ENCODE measurements at regions not wholly inside any gene's neighbourhood (a gene's known extent, or its start where the extent isn't known, plus 50 kb on each side); places are given as distances from the start of the nearest gene placed in this dataset.
"Not testable (repeated sequence)": the region's sequence is repeated elsewhere in the genome, so short reads cannot be mapped to it uniquely, and the experiment has no call there.

GRCh38 chr11:97009613-97010012 is 619.8 kb downstream of the JRKL start:
- H3K27ac Mint-ChIP-seq: no peak overlapping the region

GRCh38 chr11:97010997-97011396 is 621.2 kb downstream of the JRKL start:
- H3K4me3 Mint-ChIP-seq; H3K4me1 Mint-ChIP-seq; H3K27me3 Mint-ChIP-seq; H3K9me3 Mint-ChIP-seq; ATAC-seq (replicated peaks); H3K27ac Mint-ChIP-seq; H3K36me3 Mint-ChIP-seq (ENCODE audit: low read depth): not testable (repeated sequence)

More at GRCh38 chr11:97009613-97010012, 619.8 kb downstream of the JRKL start:
- Mint-ChIP-seq H3K4me1 (no peaks in the 10 kb centered on the region), H3K27me3 (no peaks in the 10 kb centered on the region), H3K9me3 (no peaks in the 10 kb centered on the region), H3K4me3 (no peak overlapping the region), H3K36me3 (ENCODE audit: low read depth) (no peaks in the 10 kb centered on the region)
- ATAC-seq (replicated peaks): no peak

DNA sequence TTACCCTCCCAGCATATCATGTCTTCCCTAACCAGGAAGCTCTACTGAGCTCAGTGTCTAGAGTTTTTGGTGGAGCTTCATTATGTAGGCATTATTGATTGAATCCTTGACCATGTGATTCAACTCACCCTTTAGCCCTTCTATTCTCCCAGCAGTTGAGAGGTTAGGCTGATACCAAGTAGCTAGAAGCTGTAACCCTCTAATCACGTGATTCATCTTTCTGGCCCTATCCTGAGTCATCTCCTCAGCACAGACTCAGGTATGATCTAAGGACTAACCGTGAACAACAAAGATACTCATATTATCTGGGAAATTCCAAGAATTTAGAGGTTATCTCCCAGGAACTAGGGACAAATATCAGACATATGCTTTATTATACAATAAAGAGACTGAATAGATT is 625.5 kb downstream of the JRKL start:
- no peak for ATAC-seq (replicated peaks)
- H3K4me1 Mint-ChIP-seq: no peaks in the 10 kb centered on the region
- H3K36me3 Mint-ChIP-seq (ENCODE audit: low read depth): no peaks in the 10 kb centered on the region
- H3K4me3 Mint-ChIP-seq: no peak overlapping the region
- H3K9me3 Mint-ChIP-seq: peaks cover 3% of the 10 kb centered on the region
- H3K27me3 Mint-ChIP-seq: no peaks in the 10 kb centered on the region
- H3K27ac Mint-ChIP-seq: no peak overlapping the region

DNA sequence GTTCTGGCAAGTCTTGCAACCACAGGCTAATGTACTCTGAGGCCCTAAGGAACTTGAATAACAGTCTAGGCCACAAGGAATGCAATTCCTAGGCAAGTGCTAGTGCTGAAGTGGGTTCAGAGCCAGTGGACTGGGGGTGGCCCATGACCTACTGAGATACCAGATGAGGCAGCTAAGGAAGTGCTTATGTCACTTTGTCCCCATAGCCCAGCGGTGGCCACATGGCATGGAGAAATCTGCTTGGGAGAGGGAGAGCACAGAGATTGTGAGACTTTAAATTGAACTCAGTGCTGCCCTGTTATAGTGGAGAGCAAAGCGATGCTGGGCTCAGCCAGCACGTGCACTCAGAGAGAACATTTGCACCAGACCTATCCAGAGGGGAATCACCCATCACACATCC is 629.5 kb downstream of the JRKL start:
- Mint-ChIP-seq H3K36me3 (ENCODE audit: low read depth) (no peaks in the 10 kb centered on the region), H3K4me1 (no peaks in the 10 kb centered on the region), H3K9me3 (peaks cover 3% of the 10 kb centered on the region), H3K27ac (no peak overlapping the region), H3K4me3 (no peak overlapping the region), H3K27me3 (no peaks in the 10 kb centered on the region)
- ATAC-seq (replicated peaks): no peak

- no peak for ATAC-seq (replicated peaks)
- no peaks in the 10 kb centered on the region for H3K27me3 Mint-ChIP-seq
- no peaks in the 10 kb centered on the region for H3K4me1 Mint-ChIP-seq
- no peak overlapping the region for H3K4me3 Mint-ChIP-seq
- H3K36me3 Mint-ChIP-seq (ENCODE audit: low read depth): no peaks in the 10 kb centered on the region
- no peak overlapping the region for H3K27ac Mint-ChIP-seq
- H3K9me3 Mint-ChIP-seq: peaks cover 3% of the 10 kb centered on the region
These were observed 629.9 kb downstream of the JRKL start for GRCh38 chr11:97019754-97020153.

DNA sequence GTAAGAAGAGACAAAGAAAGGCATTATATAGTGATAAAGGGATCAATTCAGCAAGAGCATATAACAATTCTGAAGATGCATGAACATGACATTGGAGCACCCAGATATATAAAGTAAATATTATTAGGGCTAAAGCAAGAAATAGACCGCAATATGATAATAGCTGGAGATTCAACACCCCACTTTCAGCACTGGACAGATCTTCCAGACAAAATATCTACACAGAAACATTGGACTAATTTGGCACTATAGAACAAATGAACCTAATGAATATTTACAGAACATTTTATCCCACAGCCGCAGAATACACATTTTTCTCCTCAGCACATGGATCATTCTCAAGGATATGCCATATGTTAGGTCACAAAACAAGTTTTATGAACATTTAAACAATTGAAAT is 633.1 kb downstream of the JRKL start:
- Mint-ChIP-seq H3K4me3 (no peak overlapping the region), H3K27ac (no peak overlapping the region), H3K36me3 (ENCODE audit: low read depth) (no peaks in the 10 kb centered on the region), H3K27me3 (no peaks in the 10 kb centered on the region), H3K4me1 (no peaks in the 10 kb centered on the region), H3K9me3 (peaks cover 7% of the 10 kb centered on the region)
- no peak for ATAC-seq (replicated peaks)

DNA sequence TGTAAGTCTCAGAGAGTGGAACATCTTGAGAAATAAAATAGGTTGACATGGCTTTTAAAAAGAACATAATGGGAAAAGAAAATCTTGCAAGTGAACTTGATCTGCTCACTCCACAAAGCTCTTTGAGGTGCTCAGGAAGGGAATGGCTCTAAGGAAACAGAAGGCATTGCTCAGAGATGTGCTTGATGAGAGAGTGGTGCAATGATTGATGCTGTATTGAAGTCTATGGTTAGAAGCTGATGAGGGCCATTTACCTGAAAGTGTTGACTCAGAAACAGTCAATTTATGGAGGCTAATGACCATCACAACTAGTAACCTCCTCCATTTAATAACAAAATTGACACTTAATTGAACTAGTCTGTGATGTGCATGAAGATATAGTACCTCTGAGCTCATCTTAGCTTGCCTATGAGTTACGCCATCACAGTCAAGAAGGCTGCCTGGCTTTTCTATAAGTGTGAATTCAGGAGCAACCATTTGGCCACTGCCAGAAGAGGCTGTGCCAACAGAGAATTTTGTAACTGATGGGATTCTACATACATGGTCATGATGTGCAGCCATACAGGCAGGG is 639.1 kb downstream of the JRKL start:
- Mint-ChIP-seq H3K27ac (no peak overlapping the region), H3K36me3 (ENCODE audit: low read depth) (no peaks in the 10 kb centered on the region), H3K9me3 (peaks cover 10% of the 10 kb centered on the region), H3K27me3 (no peaks in the 10 kb centered on the region), H3K4me3 (no peak overlapping the region), H3K4me1 (no peaks in the 10 kb centered on the region)
- ATAC-seq (replicated peaks): no peak

- H3K27me3 Mint-ChIP-seq: no peaks in the 10 kb centered on the region
- H3K4me1 Mint-ChIP-seq: no peaks in the 10 kb centered on the region
- H3K27ac Mint-ChIP-seq: no peak overlapping the region
- ATAC-seq (replicated peaks): no peak
- peaks cover 5% of the 10 kb centered on the region for H3K9me3 Mint-ChIP-seq
- no peak overlapping the region for H3K4me3 Mint-ChIP-seq
- no peaks in the 10 kb centered on the region for H3K36me3 Mint-ChIP-seq (ENCODE audit: low read depth)
These were observed 643.4 kb downstream of the JRKL start for GRCh38 chr11:97033178-97033577.

- ATAC-seq (replicated peaks): no peak
- H3K9me3 Mint-ChIP-seq: no peaks in the 10 kb centered on the region
- H3K27ac Mint-ChIP-seq: no peak overlapping the region
- H3K4me1 Mint-ChIP-seq: no peaks in the 10 kb centered on the region
- no peaks in the 10 kb centered on the region for H3K36me3 Mint-ChIP-seq (ENCODE audit: low read depth)
- H3K27me3 Mint-ChIP-seq: no peaks in the 10 kb centered on the region
- no peak overlapping the region for H3K4me3 Mint-ChIP-seq
These were observed 658.7 kb downstream of the JRKL start for GRCh38 chr11:97048481-97048880.

GRCh38 chr11:97060184-97060583 is 670.4 kb downstream of the JRKL start:
- no peak overlapping the region for H3K27ac Mint-ChIP-seq
- H3K4me1 Mint-ChIP-seq: no peaks in the 10 kb centered on the region
- no peak for ATAC-seq (replicated peaks)

DNA sequence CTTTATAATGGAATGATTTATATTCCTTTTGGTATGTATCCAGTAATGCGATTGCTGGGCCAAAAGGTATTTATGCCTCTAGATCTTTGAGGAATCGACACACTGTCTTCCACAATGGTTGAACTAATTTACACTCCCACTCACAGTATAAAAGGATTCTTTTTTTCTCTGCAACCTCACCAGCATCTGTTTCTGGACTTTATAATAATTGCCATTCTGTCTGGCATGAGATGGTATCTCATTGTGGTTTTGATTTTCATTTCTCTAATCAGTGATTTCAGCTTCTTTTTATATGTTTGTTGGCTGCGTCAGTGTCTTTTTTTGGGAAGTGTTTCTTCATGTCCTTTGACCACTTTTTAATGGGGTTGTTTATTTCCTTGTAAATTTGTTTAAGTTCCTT is 679.3 kb downstream of the JRKL start:
- no peak for ATAC-seq (replicated peaks)
- H3K27ac Mint-ChIP-seq: no peak overlapping the region
- H3K4me1 Mint-ChIP-seq: no peaks in the 10 kb centered on the region
- H3K36me3 Mint-ChIP-seq (ENCODE audit: low read depth): no peaks in the 10 kb centered on the region
- no peak overlapping the region for H3K4me3 Mint-ChIP-seq
- H3K27me3 Mint-ChIP-seq: no peaks in the 10 kb centered on the region
- H3K9me3 Mint-ChIP-seq: peaks cover 26% of the 10 kb centered on the region

More at GRCh38 chr11:97060184-97060583, 670.4 kb downstream of the JRKL start:
- peaks cover 6% of the 10 kb centered on the region for H3K9me3 Mint-ChIP-seq
- H3K36me3 Mint-ChIP-seq (ENCODE audit: low read depth): no peaks in the 10 kb centered on the region
- H3K27me3 Mint-ChIP-seq: no peaks in the 10 kb centered on the region
- H3K4me3 Mint-ChIP-seq: no peak overlapping the region

DNA sequence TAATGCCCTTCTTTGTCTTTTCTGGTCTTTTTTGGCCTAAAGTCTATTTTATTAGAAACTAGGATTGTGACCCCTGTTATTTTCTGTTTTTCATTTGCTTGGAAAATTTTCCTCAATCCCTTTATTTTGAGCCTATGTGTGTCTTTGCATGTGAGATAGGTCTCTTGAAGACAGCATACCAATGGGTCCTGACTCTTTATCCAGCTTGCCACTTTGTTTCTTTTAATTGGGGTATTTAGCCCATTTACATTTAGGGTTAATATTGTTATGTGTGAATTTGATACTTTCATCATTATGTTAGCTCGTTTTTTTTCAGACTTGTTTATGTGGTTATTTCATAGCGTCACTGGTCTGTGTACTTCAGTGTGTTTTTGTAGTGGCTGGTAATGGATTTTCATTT is 682.6 kb downstream of the JRKL start:
- no peaks in the 10 kb centered on the region for H3K36me3 Mint-ChIP-seq (ENCODE audit: low read depth)
- no peak overlapping the region for H3K4me3 Mint-ChIP-seq
- no peak for ATAC-seq (replicated peaks)
- H3K9me3 Mint-ChIP-seq: peaks cover 25% of the 10 kb centered on the region
- H3K27me3 Mint-ChIP-seq: no peaks in the 10 kb centered on the region
- no peak overlapping the region for H3K27ac Mint-ChIP-seq
- no peaks in the 10 kb centered on the region for H3K4me1 Mint-ChIP-seq

- not testable (repeated sequence) for H3K4me1 Mint-ChIP-seq; H3K4me3 Mint-ChIP-seq; ATAC-seq (replicated peaks); H3K36me3 Mint-ChIP-seq (ENCODE audit: low read depth); H3K27ac Mint-ChIP-seq; H3K27me3 Mint-ChIP-seq
- peaks cover 24% of the 10 kb centered on the region for H3K9me3 Mint-ChIP-seq
These were observed 686.9 kb downstream of the JRKL start for GRCh38 chr11:97076666-97077065.

- H3K36me3 Mint-ChIP-seq (ENCODE audit: low read depth): no peaks in the 10 kb centered on the region
- peaks cover 11% of the 10 kb centered on the region for H3K9me3 Mint-ChIP-seq
- H3K4me1 Mint-ChIP-seq: no peaks in the 10 kb centered on the region
- no peak for ATAC-seq (replicated peaks)
- no peaks in the 10 kb centered on the region for H3K27me3 Mint-ChIP-seq
- no peak overlapping the region for H3K4me3 Mint-ChIP-seq
- H3K27ac Mint-ChIP-seq: no peak overlapping the region
These were observed 688.6 kb downstream of the JRKL start for GRCh38 chr11:97078443-97078842.

DNA sequence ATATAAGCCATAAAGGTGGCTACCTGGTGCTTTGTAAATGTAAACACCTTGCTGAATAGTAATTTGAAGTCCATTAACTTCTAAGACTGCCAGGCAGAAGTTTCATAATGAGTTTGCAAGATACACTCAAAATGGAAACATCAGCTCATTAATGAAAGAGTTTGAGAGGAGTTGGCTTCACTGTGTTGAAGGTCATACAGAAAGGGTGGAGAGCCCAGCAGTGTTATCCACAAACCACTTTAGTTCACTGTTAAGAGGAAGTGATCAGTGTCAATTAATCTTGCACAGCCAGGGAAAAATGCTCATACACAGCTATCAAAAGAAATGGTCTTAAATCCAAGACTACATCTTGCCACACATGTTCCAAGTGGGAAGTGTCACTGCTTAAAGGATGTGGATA is 689.4 kb downstream of the JRKL start:
- Mint-ChIP-seq H3K4me1 (no peaks in the 10 kb centered on the region), H3K4me3 (no peak overlapping the region), H3K36me3 (ENCODE audit: low read depth) (no peaks in the 10 kb centered on the region), H3K9me3 (peaks cover 6% of the 10 kb centered on the region), H3K27ac (no peak overlapping the region), H3K27me3 (no peaks in the 10 kb centered on the region)
- no peak for ATAC-seq (replicated peaks)

- H3K27ac Mint-ChIP-seq: no peak overlapping the region
- H3K9me3 Mint-ChIP-seq: peaks cover 3% of the 10 kb centered on the region
- H3K4me1 Mint-ChIP-seq: no peaks in the 10 kb centered on the region
- no peak overlapping the region for H3K4me3 Mint-ChIP-seq
- H3K36me3 Mint-ChIP-seq (ENCODE audit: low read depth): no peaks in the 10 kb centered on the region
- no peak for ATAC-seq (replicated peaks)
- H3K27me3 Mint-ChIP-seq: no peaks in the 10 kb centered on the region
These were observed 697.6 kb downstream of the JRKL start for GRCh38 chr11:97087419-97087818.
